ENCODE measurements at regions not wholly inside any gene's neighbourhood (a gene's known extent, or its start where the extent isn't known, plus 50 kb on each side); places are given as distances from the start of the nearest gene placed in this dataset.
"Not testable (repeated sequence)": the region's sequence is repeated elsewhere in the genome, so short reads cannot be mapped to it uniquely, and the experiment has no call there.

DNA sequence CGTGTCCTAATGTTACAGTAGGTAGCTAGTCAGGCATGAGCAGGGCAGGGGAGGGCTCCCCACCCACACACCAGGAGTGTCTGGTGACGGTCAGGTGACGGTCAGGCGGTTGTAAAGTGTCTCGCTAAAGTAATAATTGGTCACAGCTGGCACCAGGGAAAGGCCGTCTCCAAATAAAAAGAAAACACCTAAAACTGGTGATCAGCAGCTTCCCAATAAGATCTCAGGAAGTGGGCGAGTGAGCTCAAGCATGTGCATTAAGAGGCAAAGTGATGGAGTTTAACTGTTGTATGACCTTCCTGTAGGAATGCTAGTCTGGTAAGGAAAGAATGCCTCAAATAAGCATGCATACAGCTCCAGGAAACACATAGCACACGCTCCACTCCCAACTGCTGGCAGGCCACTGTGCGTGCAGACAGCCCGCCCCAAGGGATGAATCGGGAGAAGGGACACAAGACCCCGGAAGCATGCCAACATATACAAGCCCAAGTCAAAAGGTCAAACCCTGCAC is 177.1 kb downstream of the RNF144A start:
- DNase-seq (ENCODE audit: low read depth): no peak

DNA sequence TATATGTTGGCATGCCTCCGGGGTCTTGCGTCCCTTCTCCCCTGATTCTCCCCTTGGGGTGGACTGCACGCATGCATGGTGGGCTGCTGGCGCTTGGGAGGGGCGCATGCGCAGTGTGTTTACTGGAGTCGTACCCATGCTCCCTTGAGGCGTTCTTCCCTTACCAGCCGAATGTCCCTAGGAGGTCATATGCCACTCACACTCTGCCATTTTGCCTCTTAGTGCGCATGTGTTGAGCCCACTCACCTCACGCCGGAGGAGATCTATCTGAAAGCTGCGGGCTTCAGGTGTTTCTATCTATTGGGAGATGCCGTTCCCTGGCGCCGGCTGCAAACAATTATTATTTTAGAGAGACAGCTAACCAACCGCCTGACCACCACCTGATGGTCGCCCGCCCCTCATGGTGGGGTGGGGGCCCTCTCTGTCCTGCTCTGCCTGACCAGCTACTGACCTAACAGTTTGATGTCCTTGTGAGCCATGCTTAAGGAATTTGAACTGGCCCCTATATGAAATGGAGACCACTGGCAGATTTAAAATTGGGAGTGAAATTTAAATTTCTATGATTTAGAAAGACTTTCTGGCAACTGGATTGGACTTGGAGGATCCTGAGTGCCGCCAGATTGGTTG is 179.6 kb downstream of the RNF144A start:
- DNase-seq (ENCODE audit: low read depth): no peak

DNA sequence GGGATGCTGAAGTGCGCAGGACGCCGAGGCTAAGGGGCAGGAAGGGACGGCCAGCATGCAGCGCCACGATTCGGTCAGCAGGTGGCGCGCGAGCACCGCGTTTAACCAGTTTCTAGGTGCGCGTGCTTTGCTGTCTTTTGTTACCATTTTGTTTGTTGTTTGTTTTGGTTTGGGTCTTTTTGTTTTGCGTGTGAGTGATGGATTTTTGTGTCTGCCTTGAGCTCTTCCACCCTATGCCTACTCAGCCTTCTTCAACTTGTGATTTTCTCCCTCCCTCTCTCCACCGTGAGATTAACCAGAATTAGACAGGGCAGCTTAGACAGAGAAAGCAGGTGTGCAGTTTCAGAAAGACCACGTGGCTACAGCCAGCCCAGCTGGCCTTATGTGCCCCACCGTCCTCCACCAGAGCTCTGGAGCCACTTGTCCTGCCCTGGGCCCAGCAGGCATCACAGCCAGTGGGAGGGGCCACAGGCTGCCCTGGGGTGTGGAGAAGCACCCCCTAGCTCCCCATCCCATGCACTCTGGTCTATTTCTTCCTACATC is 180.2 kb downstream of the RNF144A start:
- DNase-seq (ENCODE audit: low read depth): peak; percentile 49

DNA sequence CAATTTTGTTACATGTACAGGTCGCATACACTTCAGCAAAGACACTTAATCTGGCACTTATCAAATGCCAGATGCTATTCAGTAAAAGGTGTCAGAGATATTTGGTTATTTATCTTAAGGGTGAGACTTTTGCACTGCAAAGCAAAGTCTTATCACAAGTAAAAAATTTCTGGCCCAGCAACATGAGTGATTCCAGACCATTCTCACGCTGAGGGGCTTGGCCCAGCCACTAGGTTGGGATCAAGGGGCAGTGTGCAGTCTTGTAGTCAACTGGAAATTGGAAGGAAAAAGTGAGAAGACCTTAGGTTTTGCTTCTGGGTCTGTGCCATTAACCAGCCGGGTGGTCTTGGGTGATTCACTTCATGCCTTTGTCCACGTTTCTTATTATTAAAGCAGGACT is 181.6 kb downstream of the RNF144A start:
- DNase-seq (ENCODE audit: low read depth): no peak

DNA sequence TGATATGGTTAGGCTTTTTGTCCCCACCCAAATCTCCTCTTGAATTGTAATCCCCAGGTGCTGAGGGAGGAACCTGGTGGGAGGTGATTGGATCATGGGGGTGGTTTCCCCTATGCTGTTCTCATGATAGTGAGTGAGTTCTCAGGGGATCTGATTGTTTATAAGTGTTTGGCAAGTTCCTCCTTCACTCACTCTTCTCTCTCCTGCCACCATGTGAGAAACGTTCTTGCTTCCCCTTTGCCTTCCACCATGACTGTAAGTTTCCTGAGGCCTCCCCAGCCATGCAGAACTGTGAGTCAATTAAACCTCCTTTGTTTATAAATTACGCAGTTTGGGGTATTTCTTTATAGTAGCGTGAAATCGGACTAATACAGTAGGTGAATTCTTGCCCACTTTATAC is 182.5 kb downstream of the RNF144A start:
- not testable (repeated sequence) for DNase-seq (ENCODE audit: low read depth)

DNA sequence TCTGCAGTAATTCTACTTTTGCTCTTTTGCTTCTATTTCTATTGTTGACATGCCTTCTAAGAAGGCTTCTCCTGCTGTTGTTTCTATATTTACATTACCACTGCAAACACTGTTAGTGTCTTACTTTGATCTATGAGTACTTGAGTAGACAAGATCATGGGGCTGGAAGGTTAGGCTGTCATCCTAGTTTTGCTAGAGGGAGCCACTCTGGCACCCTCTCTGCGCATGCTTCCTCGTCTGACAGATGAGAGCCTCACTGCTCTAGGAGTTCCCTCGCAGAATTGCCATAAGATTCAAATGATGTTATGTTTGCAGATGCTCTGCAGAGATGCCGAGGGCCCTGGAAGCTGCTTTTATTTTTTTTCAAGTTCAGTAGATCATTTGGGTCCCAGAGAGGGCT is 185.6 kb downstream of the RNF144A start:
- DNase-seq (ENCODE audit: low read depth): no peak

- no peak for DNase-seq (ENCODE audit: low read depth)
Measured at GRCh38 chr2:7108792-7109532, 191.8 kb downstream of the RNF144A start.

DNA sequence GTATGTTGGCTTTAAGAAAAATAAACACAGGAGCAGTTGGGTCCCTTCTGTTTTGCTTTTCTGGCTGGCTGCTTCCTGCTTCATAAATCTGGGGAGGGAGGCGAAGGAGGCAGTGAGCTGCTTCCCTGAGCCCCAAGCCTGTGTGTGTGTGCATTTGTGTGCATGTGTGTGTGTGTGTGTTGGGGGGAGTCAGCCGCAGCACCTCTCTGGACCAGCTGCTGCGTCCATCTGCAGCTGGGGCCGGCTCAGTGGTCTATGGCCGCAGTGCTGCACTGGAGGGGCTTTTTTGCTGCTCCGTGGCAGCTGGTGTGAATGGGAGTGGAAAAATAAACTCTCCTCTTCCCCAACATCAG is 192.3 kb downstream of the RNF144A start:
- no peak for DNase-seq (ENCODE audit: low read depth)

DNA sequence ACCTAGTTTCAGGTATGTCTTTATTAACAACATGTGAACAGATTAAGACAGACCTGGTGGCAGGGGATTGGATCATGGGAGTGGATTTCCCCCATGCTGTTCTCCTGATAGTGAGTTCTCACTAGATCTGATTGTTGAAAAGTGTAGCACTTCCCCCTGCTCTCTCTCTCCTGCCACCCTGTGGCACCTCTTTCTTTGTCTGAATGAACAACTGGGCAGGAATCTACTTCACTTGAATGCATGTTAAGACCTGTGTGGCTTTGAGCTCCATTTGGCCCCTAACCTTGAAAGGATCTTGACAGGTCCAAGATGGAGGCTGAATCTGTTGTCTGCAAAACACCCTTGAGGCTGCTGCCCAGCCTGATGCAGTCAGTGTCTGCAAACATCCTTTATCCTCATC is 194.4 kb downstream of the RNF144A start:
- no peak for DNase-seq (ENCODE audit: low read depth)

- DNase-seq (ENCODE audit: low read depth): no peak
Measured at GRCh38 chr2:7115364-7115763, 198.2 kb downstream of the RNF144A start.

DNA sequence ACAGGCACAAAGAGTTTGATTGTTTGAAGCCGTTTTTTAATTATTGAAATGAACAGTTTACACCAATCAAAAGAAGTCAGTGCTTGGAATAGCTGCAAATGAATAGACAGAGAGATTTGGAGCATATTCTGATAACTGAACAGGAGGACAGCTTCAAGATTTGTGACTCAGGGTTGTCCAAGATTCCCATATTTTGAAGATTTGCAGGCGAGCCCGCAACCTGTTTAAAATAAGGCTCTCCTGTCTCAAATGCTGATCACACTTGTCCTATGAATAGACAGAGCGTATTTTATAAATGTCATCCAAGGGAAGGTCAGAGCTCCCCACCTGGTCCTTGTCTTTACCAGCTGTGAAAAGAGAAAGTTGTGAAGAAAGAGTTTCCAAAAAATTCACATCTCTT is 198.7 kb downstream of the RNF144A start:
- no peak for DNase-seq (ENCODE audit: low read depth)

DNA sequence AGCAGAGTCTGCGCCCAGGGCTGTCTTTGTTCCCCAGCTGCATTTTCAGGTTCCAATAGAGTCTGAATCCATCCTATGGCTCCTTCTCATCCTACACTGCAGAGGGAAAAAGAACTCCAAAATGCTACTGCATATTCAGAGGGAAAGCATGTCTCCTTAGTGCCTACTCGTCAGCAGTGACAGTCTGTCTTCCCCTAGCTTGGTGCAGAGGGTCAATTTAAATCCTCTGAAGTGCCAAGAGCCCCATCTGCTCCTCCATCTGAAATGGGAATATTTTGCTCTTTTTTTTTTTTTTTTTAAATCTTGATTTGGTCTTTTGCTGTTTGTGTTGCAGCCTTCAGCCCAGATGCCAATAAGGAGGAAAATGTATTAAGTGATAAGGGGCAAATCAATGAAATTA is 199.3 kb downstream of the RNF144A start:
- no peak for DNase-seq (ENCODE audit: low read depth)

DNA sequence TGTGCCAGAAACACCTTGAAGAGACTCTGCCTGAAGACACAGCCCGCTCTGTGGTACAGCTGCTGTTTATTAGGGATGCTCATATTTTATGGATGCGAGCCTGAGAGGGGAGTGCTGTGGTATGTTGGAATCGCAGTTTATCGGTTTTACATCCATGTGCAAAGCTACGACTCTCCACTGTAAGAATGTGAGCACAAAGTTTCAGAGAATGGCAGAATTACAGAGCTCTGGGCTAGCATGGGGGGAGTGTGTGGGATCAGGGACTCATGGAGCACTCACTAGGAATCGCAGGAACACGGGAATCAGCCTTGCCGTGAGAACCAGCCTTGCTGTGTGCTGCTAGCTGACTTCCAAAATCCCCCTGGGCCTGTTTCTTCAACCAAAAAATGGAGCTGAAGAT is 199.9 kb downstream of the RNF144A start:
- DNase-seq (ENCODE audit: low read depth): no peak

DNA sequence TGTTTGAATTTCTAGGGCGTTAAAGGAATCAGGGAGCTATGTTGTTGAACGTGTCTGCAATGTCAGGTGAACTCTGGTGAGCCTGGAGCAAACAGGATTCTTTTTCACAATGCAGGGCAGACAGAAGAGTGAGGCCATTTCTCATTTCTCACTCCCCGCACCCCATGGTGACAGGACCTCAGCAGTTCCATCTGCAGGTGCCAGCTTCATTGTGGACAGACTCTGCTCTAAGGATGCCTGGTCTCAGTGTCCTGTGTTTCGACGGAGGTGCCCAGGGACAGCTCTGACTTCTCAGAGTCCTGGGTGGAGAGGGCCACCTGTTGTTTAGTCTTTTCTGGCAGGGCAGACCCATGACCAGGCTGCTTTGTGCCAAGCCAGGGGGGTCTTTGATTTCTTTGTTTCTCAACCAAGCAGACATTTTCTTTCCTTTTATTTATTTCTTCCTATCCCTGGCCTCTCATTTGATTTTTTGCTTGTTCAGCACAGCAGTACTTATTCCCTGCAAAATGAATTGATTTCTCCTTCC is 201.5 kb downstream of the RNF144A start:
- DNase-seq (ENCODE audit: low read depth): no peak

DNA sequence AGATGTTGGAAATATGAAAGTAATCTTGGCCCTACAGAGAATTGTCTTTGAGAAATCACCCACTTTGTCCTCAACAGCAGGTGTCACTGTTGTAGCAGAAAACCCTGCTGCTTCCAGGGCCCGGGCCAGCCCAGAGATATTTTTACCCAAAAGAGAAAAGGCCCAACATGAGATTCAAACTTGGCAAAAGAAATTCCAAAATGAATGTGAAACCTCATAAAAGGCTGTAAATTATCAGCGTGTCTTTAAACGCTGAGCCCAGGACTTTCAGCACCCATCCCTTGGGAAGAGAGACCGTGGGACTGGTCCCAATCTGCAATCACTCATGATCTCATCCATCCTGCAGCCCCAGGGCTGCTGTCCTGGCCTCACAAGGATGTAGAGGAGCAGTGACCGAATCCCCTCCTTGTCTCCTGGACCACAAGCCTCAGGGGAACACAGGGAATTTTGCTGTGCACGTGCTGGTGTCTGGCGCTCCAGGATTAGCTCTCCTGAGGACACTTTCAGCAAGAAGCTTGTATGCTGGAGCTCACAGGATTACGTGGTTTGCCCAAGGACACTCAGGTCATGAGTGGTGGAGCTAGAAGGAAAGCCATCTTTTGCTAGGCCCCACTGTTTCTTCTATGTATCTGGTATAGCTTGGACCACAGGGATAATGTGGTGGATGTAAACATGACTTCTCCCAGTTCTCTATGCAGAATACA is 202.1 kb downstream of the RNF144A start:
- DNase-seq (ENCODE audit: low read depth): no peak

GRCh38 chr2:7121851-7122250 is 204.6 kb downstream of the RNF144A start:
- DNase-seq (ENCODE audit: low read depth): no peak

DNA sequence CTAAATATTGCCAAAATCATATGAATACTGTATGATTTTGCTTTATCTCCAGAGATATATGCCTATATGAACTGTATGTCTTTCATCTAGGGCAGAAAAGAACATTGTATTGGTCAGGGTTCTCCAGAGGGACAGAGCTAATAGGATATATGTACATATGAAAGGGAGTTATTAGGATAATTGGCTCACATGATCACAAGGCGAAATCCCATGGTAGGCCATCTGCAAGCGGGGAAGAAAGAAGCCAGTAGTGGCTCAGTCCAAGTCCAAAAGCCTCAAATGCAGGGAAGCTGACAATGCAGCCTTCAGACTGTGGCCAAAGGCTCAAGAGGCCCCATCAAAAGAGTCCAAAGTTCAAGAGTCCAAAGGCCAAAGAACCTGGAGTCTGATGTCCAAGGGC is 209.9 kb downstream of the RNF144A start:
- no peak for DNase-seq (ENCODE audit: low read depth)

DNA sequence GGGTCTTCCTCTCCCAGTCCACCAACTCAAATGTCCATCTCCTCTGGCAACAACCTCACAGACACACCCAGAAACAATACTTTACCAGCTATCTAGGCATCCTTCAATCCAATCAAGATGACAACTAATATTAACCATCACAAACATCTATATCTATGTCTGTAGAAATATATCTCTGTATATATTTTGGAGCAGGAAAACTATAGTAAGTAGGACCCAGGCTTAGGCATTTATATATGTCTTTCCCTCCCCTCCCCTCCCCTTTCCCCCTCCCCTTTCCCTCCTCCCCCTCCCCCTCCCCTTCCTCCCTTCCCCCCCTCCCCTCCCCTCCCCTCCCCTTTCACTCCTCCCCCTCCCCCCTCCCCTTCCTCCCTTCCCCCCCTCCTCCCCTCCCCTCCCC is 210.5 kb downstream of the RNF144A start:
- no peak for DNase-seq (ENCODE audit: low read depth)

- no peak for DNase-seq (ENCODE audit: low read depth)
Measured at GRCh38 chr2:7131261-7131660, 214.0 kb downstream of the RNF144A start.

DNA sequence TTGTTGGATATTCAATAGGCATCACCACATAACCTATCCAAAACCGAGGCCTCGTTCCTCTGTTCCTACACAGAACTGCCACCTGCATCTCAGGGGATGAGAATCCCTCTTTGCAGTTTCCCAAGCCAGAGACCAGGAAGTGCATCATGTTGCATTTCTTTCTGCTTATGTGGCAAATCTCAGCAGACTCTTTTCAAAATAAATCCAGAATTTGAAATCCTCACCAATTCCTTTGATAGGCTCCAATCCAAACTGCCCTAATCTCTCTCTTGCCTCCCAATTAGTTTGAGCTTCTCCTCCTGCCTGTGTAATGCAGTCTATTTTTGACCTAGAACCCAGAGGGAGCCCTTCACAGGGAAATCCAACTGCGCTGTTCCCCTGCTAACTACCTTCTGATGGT is 215.5 kb downstream of the RNF144A start:
- no peak for DNase-seq (ENCODE audit: low read depth)

DNA sequence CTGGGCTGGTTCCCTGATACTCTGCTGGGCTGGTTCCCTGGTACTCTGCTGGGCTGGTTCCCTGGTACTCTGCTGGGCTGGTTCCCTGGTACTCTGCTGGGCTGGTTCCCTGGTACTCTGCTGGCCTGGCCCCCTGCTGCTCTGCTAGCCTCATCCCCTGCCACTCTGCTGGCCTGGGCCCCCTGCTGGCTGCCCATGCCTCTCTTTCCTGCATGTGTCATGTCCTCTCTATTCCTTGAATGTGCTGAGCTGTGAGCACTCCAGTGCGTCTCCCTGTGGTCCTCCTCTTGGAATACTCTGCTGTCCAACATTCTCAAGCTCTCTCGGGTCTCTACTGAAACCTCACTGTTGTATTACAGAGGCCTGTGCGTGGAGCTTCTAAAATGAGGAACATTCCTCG is 216.3 kb downstream of the RNF144A start:
- no peak for DNase-seq (ENCODE audit: low read depth)

GRCh38 chr2:7140306-7140705 is 223.1 kb downstream of the RNF144A start:
- DNase-seq (ENCODE audit: low read depth): no peak

- DNase-seq (ENCODE audit: low read depth): no peak
Measured at GRCh38 chr2:7145707-7146106, 228.5 kb downstream of the RNF144A start.
